ENCODE measurements at regions not wholly inside any gene's neighbourhood (a gene's known extent, or its start where the extent isn't known, plus 50 kb on each side); places are given as distances from the start of the nearest gene placed in this dataset.

DNA sequence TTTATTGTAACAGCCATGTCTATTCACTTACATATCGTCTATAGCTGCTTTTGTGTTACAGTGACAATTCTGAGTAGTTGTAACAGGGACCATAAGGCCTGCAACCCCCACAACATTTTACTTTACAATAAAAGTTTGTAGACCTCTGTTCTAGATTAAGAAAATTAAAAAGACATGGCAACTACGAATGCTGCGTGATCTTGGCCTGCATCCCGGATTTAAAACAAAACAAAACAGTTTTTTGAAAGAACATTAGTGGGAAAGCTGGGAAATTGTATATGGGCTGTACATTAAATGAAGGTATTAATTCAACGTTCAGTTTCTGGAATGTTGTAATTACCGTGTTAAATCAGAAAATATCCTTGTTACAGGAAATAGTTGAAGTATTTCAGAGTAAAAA is 64.1 kb downstream of the RMI2 start:
- Histone ChIP-seq H3K27me3 (ENCODE audit: control insufficient read depth in 2 of 2, insufficient read depth in 2 of 2, low read length in 2 of 2) (no peaks in the 10 kb centered on the region), H3K4me1 (ENCODE audit: control insufficient read depth, extremely low read depth, insufficient read depth, low read length) (no peaks in the 10 kb centered on the region), H3K9ac (replicated peaks; ENCODE audit: extremely low read depth, insufficient read depth, low read length) (no peak overlapping the region), H4K20me1 (replicated peaks; ENCODE audit: control insufficient read depth, extremely low read depth, insufficient read depth, low read length) (no peaks in the 10 kb centered on the region), H3K9me3 (replicated peaks; ENCODE audit: control insufficient read depth, insufficient read depth, low read length) (no peaks in the 10 kb centered on the region), H2AFZ (ENCODE audit: low read depth, low read length) (no peak overlapping the region), H3K4me3 (replicated peaks in 1 of 3; ENCODE audit: insufficient read depth in 1 of 3, low read depth in 1 of 3, low read length in 3 of 3) (no peak overlapping the region), H3K79me2 (ENCODE audit: control insufficient read depth, insufficient read depth, low read length) (no peaks in the 10 kb centered on the region), H3K4me2 (ENCODE audit: insufficient read depth, low read length) (no peak overlapping the region), H3K27ac (ENCODE audit: insufficient read depth, low read depth, low read length) (no peak overlapping the region), H3K9me1 (replicated peaks; ENCODE audit: control insufficient read depth, extremely low read depth, insufficient read depth, low read length) (no peaks in the 10 kb centered on the region), H3K36me3 (ENCODE audit: control insufficient read depth in 2 of 2, extremely low read depth in 1 of 2, insufficient read depth in 2 of 2, low read length in 2 of 2) (no peaks in the 10 kb centered on the region)
- TF ChIP-seq MAX (IDR thresholded peaks at IDR 0.05; ENCODE audit: insufficient read depth, insufficient read length) (no peak), MYC (IDR thresholded peaks at IDR 0.05; ENCODE audit: low read depth, low read length) (no peak), EZH2 (IDR thresholded peaks at IDR 0.05; ENCODE audit: borderline replicate concordance, low read depth, low read length, severe bottlenecking) (no peak), JUN (IDR thresholded peaks at IDR 0.05; ENCODE audit: borderline replicate concordance, insufficient read depth, insufficient read length, low read depth) (no peak), GATA2 (IDR thresholded peaks at IDR 0.05; ENCODE audit: insufficient read depth, insufficient read length, low read depth, low read length) (no peak), POLR2A (IDR thresholded peaks at IDR 0.05; ENCODE audit: low read depth, low read length) (no peak), FOS (IDR thresholded peaks at IDR 0.05; ENCODE audit: borderline replicate concordance, insufficient read depth, low read length) (no peak), POLR2AphosphoS5 (IDR thresholded peaks at IDR 0.05; ENCODE audit: insufficient read depth, low read depth, low read length) (no peak)
- TF ChIP-seq, protein P1, sequence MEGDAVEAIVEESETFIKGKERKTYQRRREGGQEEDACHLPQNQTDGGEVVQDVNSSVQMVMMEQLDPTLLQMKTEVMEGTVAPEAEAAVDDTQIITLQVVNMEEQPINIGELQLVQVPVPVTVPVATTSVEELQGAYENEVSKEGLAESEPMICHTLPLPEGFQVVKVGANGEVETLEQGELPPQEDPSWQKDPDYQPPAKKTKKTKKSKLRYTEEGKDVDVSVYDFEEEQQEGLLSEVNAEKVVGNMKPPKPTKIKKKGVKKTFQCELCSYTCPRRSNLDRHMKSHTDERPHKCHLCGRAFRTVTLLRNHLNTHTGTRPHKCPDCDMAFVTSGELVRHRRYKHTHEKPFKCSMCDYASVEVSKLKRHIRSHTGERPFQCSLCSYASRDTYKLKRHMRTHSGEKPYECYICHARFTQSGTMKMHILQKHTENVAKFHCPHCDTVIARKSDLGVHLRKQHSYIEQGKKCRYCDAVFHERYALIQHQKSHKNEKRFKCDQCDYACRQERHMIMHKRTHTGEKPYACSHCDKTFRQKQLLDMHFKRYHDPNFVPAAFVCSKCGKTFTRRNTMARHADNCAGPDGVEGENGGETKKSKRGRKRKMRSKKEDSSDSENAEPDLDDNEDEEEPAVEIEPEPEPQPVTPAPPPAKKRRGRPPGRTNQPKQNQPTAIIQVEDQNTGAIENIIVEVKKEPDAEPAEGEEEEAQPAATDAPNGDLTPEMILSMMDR (IDR thresholded peaks at IDR 0.05; ENCODE audit: extremely low read depth in 1 of 2, insufficient read depth in 1 of 2, low read depth in 1 of 2, low read length in 2 of 2), result no peak
- DNase-seq (ENCODE audit: low read depth, low spot score) (no peak), FAIRE-seq (peak; percentile 44)
- POLR2A ChIA-PET, result no interaction called here
- intact Hi-C loops (cut with micrococcal nuclease) (no loop called here), dilution Hi-C loops (cut with MboI; ENCODE audit: extremely low pct_ligation_motif_present, low sequenced_read_pairs) (no loop called here)
- CTCF ChIA-PET, result interaction anchor here (0.9 to 7.6 kb wide), 7 partner anchors 8 to 404 kb away, joined by 3 to 108 read pairs (median 38); no protein-coding TSS in a partner anchor
- no TSS peak for BruUV-seq (replicated peaks)
